HG03066 (cell line): ENCODE measurements at regions not wholly inside any gene's neighbourhood (a gene's known extent, or its start where the extent isn't known, plus 50 kb on each side); places are given as distances from the start of the nearest gene placed in this dataset.

Experiments
- ATAC-seq: cut with Tn5 transposase; IDR thresholded peaks from one replicate; pipeline ENCODE4 v1.9.1; 2021; ENCODE audit warnings: low read depth; ENCODE audit not compliant: unreplicated experiment

GRCh38 chr4:13260513-13260912 is 223.6 kb downstream of the RAB28 start:
- no peak for ATAC-seq

GRCh38 chr4:13250263-13250662 is 233.9 kb downstream of the RAB28 start:
- no peak for ATAC-seq

- ATAC-seq: no peak
Measured at GRCh38 chr4:13248621-13249298, 235.4 kb downstream of the RAB28 start.

GRCh38 chr4:13246107-13246506 is 238.0 kb downstream of the RAB28 start:
- ATAC-seq: no peak

DNA sequence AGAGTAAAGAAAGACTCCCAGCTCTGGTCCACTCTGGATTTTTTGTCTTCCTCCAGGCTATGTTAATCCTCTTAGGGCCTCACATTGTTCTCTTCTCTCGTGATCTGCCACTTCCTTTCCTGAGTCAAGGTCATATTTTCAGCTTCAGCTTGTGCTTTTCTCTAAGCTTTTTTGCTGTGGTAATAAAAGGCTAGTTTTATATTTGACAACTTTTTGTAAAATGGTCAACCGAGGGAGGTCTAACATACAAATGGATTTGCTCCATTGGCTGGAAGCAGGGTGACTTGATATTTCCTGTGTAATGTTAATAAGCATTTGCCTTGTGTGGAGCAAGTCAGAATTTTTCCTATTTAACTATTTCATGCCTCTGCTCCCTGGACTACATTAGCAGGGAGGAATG is 239.7 kb downstream of the RAB28 start:
- ATAC-seq: no peak

- ATAC-seq: no peak
Measured at GRCh38 chr4:13243152-13243551, 241.0 kb downstream of the RAB28 start.

- ATAC-seq: no peak
Measured at GRCh38 chr4:13240066-13240465, 244.1 kb downstream of the RAB28 start.

DNA sequence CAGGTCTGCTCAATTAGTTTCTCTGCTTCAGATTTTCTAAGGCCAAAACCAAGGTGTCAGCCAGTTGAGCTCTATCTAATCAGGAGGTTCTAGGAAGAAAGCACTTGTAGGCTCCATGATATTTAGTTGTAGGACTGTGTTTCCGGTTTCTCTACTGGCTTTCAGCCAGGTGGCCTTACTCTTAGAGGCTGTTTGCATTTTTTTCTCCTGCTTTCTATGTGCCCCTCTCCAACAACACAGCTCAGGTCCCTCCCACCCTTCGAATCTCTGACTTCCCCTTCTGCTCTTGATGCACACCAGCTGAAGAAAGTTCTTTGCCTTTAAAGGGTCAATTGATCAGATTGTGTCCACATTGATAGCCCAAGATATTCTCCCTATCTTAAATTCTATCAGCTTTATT is 245.2 kb downstream of the RAB28 start:
- ATAC-seq: no peak

GRCh38 chr4:13236485-13236884 is 247.7 kb downstream of the RAB28 start:
- ATAC-seq: no peak

DNA sequence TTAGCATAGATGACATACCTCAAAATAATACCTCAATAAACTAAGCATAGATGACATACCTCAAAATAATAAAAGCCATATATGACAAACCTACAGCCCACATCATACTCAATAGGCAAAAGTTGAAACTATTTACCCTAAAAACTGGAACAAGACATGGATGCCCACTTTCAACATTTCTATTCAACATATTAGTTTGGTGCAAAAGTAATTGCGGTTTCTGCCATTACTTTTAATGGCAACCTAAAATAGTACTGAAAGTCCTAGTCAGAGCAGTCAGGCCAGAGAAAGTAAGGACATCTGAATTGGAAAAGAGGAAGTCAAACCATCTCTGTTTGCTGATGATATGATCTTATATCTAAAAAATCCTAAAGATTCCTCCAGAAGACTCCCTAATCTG is 250.4 kb downstream of the RAB28 start:
- ATAC-seq: no peak

GRCh38 chr4:13219971-13220370 is 264.2 kb downstream of the RAB28 start:
- ATAC-seq: no peak

GRCh38 chr4:13218326-13218958 is 265.7 kb downstream of the RAB28 start:
- no peak for ATAC-seq

DNA sequence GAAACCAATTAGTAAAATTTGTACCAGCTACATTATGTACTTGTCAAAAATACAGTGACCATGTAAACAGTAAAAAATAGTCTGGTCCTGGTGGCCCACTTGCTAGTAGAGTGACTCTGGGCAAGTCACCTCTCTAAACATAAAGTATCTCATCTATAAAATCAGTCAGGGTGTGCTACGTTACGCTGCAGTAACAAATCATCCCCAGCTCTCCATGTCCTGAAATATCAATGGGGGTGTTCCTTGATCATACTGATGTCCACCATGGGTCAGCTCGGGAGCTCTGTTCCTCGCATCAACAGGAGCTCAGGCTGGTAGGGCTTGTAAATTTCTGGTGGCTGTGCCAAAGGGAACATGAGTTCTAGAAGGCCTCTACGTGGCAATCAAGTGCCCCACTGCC is 268.6 kb downstream of the RAB28 start:
- ATAC-seq: no peak

GRCh38 chr4:13212936-13213335 is 271.2 kb downstream of the RAB28 start:
- no peak for ATAC-seq

GRCh38 chr4:13209600-13209999 is 274.5 kb downstream of the RAB28 start:
- no peak for ATAC-seq

DNA sequence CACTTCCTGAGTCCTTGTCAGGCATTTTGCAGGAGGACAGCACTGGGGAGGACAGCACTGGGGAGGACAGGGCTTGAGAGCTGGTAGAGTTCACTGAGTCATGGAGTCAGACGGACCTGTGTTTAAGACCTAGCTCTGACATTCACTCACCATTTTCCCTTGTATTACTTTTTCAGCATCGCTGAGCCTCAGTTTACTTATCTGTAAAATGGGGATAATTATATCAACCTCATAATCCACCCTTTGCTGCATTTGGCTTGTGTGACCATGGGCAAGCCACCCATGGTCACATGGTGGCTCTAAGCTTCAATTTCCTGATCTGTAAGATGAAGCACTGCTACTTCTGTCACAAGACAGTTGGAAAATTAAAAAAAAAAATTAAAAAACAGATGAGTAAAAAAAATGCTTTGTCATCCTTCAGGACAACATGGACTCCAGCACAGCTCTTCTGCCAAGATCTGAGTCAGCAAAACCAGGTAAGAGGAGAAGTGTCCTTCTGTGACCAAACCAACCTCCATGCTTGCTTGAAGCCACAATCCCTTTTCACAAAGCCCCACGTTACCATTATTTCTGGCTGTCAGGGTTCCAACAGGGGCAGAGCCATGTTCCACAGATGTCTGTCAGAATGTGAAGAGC is 275.5 kb downstream of the RAB28 start:
- ATAC-seq: no peak

DNA sequence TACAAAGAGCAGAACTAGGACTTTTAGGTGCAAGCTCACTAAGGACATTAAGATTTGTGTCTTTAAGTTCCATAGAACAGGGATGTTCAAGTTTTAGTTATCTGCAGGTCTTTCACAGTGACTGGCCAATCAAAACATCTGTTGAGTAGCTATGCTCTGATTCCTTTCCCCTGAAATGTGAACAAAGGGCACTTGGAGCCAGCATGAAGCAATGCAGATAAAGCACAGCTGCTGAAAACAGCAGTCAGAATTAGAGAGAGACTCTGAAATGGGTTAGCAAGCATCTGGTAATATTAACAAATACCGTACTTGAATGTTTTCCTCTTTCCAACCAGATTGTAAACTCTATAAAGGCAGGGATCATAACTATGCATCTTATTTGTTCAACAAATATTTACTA is 276.9 kb downstream of the RAB28 start:
- no peak for ATAC-seq

DNA sequence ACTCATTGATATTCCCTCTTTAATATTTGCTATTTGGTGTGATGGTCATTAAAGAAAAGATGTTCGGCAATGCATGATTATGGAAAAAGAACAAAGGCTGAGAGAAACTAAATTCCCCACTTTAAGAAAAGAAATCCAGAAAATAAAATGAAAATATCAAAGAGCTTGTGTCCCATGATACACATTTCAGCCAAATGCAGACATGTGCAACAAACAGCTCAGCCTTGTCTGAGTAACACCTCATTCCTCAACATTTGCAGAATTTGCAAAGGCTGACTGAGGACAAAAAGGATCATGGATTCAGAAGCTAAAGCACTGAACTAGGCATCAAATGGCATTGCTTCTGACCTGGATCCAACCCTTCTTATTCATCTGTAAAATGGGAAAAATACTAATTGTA is 281.0 kb downstream of the RAB28 start:
- ATAC-seq: no peak

DNA sequence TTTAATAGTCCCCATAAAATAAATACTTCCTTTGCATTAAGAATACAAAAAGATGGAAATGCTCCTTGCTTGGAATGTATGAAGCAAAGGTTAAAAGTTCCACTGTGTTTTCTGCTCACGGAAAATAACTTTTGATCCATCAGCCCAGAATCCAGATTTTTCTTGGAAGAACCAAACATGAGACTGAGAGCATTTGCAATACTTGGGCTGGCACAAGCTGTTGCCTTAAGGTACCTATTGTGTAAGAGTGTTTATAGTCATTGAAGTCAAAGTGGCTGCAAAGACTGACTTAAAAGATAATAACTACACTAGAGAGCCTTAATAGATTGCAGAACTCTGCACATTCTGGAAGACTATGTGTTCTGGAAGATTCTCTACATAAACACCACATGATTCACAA is 281.4 kb downstream of the RAB28 start:
- ATAC-seq: no peak

- no peak for ATAC-seq
Measured at GRCh38 chr4:13201241-13201640, 282.9 kb downstream of the RAB28 start.

DNA sequence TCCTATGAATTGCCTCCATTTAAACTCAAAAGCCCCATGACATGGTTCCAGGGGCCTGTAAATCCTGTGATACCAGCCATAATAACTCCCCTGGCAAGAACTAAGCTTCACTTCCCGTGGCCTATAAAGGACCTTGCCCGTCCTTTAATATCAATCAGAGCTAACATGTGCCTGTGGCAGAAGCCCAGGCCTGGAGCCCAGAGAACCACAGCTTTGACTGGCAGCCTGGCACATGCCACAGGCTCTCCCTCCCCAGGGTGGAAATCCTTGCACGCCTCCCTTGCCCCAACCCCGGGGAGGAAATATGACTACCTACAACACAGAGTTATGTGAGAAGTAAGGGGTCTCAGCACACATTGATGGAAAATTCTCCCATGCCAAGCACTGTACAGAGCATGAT is 287.4 kb downstream of the RAB28 start:
- ATAC-seq: no peak

DNA sequence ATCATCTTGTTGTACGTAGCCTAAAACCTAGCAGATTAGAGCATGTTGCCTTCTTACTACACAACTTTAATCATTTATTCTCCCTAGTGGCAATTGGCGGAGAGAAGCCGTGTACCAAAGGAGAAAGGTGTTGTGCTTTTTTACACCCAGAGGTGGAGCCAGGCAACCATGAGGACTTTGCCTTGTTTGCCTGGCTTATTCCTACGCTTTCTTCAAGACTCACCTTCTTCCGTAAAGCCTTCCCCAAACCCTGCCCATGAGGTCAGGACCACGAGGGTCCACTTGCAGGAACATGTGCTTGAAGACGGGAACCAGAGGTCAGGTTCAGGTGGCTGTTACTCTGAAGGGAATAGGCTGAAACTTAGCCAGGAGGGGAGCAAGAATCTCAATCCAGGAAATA is 290.5 kb downstream of the RAB28 start:
- ATAC-seq: no peak
